ENCODE measurements at regions not wholly inside any gene's neighbourhood (a gene's known extent, or its start where the extent isn't known, plus 50 kb on each side); places are given as distances from the start of the nearest gene placed in this dataset.
"Not testable (repeated sequence)": the region's sequence is repeated elsewhere in the genome, so short reads cannot be mapped to it uniquely, and the experiment has no call there.

DNA sequence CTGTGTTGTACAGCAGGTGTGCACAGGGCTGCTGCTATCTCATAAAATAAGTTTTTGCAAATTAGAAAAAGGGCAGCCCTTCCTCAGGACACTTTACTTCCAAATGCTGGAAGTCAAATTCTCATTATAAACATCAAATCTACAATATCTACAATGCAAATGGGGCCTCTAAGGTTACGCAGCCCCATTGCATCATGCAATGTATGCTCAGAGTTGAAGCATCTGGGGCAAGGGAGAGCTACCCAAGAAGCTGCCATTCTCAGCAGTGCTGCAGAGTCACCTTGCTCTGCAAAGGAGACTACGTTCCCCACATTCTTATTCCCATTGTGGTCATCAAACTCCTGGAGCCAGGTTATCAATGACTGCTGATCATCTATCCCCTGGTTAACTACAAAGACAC is 208.9 kb upstream of the POGK start:
- no peak for DNase-seq

DNA sequence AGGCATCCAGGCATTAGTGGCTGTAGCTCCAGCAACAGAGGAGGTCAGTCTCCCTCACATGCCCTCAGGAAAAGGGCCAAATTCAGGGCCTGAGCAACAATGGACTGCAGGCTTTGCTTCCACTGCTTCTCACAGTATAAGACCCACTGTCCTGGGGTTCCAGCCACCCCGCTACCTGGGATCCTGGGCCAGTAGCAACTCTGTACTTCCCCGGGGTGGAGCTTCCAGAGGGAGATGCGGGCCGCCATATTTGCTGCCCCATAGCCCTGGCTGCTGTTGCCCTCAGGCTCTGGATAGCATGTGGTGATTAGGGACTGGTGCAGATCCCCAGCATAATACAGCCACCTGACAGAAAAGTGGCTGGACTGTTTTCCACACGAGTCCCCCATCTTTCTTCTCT is 201.1 kb upstream of the POGK start:
- no peak for DNase-seq

DNA sequence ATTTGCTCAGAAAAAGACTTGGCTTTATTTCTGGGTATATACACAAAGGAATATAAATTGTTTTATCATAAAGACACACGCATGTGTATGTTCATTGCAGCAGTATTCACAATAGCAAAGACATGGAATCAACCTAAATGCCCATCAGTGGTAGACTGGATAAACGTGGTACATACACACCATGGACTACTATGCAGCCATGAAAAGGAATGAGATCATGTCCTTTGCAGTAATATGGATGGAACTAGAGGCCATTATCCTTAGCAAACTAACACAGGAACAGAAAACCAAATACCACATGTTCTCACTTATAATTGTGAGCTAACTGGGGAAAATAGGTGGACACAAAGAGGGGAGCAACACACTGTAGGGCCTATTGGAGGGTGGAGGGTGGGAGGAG is 182.0 kb upstream of the POGK start:
- DNase-seq, result not testable (repeated sequence)

DNA sequence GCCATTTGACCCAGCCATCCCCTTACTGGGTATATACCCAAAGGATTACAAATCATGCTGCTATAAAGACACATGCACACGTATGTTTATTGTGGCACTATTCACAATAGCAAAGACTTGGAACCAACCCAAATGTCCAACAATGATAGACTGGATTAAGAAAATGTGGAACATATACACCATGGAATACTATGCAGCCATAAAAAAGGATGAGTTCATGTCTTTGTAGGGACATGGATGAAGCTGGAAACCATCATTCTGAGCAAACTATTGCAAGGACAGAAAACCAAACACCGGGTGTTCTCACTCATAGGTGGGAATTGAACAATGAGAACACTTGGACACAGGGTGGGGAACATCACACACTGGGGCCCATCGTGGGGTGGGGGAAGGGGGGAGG is 172.5 kb upstream of the POGK start:
- DNase-seq, result not testable (repeated sequence)

DNA sequence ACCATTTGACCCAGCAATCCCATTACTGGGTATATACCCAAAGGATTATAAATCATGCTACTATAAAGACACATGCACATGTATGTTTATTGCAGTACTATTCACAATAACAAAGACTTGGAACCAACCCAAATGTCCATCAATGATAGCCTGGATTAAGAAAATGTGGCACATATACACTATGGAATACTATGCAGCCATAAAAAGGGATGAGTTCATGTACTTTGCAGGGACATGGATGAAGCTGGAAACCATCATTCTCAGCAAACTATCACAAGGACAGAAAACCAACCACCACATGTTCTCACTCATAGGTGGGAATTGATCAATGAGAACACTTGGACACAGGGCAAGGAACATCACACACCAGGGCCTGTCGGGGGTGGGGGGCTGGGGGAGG is 171.7 kb upstream of the POGK start:
- DNase-seq, result not testable (repeated sequence)

DNA sequence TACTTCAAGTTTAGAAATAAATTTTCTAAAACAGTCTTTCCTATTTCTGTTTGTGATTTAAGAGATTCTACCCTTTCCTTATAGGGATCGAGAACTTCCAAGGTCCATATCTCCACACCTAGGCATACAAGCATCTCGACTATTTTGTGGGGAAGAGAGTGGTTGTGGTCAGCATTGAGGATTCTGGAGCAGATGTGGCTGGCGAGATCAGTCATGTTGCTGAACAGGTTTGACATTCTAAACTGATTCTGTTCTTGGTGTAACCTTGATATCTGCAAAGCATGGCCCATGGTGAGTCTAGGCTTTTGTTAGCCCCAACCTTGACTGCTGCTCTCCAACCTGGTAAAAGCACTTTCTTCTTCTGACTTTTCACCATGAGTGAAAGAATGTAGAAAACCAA is 167.6 kb upstream of the POGK start:
- DNase-seq, result no peak

DNA sequence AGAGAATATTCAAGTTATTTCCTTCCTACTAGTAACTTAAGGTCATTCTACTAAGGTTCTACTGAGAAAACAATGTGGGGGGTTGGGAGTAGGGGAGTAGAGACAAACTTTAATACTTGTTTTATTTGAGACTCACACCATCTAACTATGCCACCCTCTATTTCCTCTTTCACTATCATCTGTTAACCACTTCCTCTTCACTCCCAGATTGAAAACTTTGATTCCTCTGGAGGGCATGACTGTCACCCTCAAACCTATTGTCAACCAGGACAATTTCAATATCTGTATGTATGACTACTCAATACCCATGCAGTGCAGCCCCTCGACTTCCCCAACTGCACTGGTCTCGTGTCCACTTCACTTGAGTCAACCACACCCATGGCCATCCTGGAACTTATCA is 165.6 kb upstream of the POGK start:
- DNase-seq, result no peak

DNA sequence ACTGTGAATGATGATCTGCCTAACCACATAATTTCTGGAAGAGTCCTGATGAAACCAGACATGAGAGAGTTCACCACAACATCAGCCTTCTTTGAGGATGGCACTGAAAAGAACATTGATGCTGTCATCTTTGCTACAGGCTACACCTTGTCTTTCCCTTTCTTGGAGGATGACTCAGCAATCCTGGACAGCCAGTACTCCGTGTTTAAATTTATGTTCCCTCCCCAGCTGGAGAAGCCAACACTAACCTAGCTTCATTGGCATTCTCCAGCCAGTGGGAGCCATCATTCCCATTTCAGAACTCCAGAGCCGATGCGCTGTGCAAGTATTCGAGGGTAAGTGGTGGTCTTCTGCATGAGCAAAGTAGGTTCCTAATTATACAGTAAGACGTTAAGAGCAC is 164.1 kb upstream of the POGK start:
- no peak for DNase-seq

DNA sequence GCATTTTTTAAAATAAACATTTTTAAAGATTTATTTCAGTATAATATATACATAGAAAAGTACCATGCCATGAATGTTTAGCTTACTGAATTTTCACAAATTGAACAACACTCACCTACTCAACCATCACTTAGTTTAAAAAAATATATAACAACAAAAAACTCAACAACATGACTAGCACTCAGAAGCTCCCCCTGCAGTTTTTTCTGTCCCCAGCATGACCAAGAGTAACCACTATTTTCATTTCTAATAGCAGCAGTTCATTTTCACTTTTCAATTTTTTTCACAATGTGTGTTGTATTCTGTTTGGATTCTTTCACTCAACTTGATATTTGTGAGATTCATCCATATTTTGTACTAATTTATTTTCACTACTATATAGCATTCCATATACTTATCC is 162.3 kb upstream of the POGK start:
- no peak for DNase-seq

DNA sequence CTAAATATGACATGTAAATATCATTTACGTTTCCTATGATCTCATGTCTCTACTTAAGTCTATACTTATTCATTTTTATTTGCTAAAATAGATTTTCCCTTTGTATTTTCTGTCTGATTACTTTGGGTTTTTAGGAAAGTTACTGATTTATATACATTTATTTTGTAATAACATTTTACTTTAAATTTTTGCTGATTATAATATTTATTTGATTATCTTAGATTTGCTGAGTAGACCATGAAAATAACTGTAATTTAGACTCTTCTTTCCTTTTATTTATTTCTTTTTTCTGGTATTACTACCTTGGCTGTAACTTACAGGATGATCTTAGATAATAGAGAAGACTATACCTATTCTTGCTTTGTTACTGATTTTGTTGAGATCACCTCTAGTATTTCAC is 159.9 kb upstream of the POGK start:
- no peak for DNase-seq

DNA sequence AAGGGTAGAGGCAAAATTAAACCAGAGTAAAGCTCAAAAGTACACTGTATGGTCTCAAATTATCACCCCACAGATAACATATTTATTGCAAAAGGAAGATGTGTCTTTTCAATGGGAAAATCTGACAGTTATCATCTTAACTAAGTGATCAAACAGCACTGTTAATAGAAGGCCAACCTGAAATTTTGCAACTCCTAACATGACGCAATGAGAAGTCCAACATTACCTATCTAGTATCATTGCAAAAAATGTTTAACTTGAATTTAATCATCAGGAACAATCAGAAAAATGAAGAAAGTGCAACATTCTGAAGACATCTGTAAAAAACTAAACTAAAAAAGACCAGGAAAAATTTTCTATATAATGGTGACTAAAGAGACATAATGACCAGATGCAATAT is 156.7 kb upstream of the POGK start:
- no peak for DNase-seq

DNA sequence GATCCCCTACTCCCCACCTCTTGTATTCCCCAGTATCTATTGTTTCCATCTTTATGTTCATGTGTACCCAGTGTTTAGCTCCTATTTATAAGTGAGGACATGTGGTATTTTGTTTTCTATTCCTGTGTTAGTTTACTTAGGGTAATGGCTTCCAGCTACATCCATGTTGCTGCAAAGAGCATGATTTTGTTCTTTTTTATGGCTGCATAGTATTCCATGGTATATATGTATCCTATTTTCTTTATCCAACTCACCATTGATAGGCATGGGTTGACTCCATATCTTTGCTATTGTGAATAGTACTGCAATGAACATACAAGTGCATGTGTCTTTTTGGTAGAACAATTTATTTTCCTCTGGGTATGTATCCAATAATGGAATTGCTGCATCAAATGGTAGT is 154.6 kb upstream of the POGK start:
- not testable (repeated sequence) for DNase-seq

DNA sequence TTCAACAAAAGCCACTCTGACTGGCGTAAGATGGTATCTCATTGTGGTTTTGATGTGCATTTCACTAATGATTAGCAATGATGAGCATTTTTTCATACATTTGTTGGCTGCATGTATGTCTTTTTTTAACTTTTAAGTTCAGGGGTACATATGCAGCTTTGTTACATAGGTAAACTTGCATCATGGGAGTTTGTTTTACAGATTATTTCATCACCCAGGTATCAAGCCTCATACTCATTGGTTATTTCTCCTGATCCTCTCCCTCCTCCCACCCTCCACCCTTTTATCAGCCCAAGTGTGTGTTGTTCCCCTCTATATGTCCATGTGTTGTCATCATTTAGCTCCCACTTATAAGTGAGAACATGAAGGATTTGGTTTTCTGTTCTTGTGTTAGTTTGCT is 154.1 kb upstream of the POGK start:
- no peak for DNase-seq

DNA sequence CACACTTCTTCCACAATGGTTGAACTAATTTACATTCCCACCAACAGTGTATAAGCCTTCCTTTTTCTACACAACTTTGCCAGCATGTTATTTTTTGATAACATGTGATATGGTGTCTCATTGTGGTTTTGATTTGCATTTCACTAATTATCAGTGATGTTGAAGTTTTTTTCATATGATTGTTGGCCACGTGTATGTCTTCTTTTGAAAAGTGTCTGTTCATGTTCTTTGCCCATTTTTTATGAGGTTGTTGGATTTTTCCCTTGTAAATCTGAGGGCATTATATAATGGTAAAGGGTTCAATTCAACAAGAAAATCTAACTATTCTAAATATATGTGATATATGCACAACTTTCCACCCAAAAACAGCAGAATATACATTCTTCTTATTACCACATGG is 153.4 kb upstream of the POGK start:
- not testable (repeated sequence) for DNase-seq

DNA sequence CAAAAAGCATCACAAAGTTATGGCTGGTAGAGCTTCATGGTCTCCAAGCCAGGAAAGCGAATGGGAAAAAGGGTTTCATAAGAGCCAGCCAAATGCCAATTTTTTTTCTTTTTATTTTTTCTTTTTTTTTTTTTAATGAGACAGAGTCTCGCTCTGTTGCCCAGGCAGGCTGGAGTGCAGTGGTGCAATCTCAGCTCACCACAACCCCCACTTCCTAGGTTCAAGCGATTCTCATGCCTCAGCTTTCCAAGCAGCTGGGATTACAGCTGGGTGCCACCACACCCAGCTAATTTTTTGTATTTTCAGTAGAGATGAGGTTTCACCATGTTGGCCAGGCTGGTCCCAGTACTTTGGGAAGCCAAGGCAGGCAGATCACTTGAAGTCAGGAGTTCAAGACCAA is 148.7 kb upstream of the POGK start:
- not testable (repeated sequence) for DNase-seq

DNA sequence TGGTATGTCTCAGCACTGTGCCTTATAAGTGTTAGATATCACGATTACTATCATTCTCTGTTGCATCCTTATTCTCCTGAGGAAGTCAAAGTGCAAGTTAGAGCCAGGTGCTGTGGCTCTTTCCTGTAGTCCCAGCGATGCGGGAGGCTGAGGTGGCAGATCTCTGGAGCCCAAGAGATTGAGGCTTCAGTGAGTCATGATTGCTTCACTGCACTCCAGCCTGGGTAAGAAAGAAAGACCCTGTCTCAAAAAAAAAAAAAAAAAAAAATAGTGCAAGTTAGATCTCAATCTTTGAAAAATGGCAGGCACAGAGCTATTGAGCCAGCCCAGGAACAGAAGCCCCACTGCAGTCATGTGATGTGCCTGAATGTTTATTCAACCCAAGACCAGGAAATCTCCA is 147.8 kb upstream of the POGK start:
- no peak for DNase-seq

DNA sequence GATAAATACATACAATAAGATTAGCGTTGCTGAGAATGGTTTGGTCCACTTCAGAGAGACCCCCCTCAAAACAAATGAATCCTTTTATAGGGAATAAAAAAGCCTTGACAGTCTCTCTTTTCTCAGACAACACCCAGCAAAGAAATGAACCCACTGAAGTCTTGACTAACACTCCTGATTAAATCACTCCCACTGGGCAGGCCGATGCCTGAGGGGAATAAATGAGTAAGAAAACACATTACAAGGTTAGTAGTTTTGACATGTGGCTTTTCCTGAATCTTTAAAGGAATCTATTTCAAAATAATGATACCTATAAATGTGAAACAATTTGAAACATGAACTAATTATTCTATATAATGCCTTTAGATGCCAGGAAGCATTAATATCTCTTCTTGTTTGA is 146.9 kb upstream of the POGK start:
- DNase-seq, result no peak

DNA sequence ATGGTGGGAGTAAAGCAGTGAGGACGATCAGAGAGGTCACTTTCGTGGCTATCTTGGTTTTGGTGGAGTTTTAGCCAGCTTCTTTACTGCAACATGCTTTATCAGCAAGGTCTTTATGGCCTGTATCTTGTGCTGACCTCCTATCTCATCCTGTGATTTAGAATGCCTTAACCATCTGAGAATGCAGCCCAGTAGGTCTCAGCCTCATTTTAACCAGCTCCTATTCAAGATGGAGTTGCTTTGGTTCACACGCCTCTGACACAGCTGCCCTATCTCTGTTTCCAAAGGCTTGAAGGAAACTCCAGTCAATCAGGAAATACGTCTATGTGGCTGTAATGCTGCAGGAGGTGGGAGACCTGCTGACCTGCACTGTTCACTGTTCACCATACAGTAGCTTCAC is 146.1 kb upstream of the POGK start:
- no peak for DNase-seq

DNA sequence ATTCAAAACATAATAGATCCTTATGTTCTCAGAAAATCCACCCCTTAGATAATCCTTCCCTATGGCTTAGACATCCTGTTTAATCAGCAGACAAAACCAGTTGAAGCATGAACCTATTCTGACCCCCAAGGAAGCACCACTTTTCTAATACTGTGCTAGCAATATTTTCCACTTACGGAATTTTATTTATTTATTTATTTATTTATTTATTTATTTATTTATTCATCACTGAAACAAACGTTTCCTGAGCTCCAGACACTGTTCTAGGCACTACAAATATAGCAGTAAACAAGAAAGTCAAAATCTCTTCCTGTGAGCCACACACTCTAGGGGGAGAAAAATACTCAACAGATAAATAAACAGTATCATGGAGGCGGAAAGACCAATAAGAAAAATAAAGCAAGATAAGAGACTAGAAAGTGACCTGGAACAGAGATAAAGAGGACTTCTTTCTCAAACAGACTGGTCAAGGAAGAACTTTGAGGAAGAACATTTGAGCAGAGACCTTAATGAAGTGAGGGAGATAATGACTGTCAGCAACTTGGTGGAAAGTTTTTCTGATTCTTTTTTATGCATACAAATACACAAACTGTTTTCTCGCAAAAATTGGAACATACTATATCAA is 145.5 kb upstream of the POGK start:
- DNase-seq, result no peak

DNA sequence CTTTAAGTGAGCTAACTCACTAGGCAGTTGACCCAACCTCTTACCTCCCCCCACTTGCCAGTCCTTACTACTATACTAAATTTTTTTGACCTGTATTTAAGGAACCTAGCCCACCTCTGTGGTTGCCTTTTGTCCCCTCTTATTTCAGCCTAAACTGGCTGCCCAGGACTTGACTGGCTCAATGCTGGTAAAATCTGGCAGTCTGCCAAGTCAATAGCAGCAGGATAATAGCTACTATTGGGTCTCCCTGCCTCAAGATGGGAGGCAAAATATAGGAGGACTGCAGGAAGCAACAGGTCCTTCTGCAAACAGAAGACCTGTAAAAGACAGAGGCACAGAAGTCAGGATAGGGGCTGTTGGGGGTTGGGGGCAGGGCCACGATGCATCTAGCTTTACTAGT is 144.2 kb upstream of the POGK start:
- DNase-seq, result no peak

DNA sequence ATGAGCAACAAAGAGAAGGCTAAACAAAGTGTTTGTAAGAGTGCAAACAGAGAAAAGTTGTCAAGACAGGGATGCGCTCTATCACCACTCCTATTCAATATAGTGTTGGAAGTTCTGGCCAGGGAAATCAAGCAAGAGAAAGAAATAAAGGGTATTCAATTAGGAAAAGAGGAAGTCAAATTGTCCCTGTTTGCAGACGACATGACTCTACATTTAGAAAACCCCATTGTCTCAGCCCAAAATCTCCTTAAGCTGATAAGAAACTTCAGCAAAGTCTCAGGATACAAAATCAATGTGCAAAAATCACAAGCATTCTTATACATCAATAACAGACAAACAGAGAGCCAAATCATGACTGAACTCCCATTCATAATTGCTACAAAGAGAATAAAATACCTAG is 143.4 kb upstream of the POGK start:
- not testable (repeated sequence) for DNase-seq

DNA sequence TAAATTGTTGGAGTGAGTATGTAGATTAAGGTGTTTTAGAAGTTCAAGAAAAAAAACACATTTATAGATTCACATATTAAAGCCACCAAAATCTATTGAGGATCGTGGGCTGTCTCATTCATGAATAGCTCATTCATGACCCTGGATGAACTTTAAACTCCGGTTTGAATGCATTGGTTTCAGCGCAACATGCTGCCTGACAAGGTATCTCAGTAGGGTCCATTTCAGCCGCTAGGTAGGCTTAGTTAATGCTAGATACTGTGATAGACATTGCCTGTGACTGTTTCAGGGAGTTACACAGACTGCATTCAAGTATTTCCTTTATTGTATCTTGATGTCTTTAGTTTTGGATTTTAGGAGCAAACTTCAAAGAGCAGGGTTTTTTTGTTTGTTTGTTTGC is 140.5 kb upstream of the POGK start:
- DNase-seq, result no peak

DNA sequence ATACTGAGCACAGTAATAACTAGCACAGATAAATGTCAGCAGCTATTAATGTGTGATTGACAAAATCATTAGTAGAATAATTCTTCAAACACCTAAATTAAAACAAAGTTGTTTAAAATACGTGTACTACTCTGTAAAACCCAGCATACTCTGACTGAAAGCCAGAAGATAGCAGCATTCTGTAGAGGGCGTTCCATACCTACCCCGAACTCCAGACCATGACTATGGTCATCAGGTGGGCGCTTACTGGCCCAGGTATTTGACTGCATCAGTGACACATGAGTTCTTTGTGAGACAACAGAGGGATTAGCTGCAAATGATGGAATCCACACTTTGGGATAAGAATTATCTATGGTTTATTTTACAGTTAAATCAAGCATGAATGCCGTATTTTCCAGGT is 139.7 kb upstream of the POGK start:
- DNase-seq, result no peak

DNA sequence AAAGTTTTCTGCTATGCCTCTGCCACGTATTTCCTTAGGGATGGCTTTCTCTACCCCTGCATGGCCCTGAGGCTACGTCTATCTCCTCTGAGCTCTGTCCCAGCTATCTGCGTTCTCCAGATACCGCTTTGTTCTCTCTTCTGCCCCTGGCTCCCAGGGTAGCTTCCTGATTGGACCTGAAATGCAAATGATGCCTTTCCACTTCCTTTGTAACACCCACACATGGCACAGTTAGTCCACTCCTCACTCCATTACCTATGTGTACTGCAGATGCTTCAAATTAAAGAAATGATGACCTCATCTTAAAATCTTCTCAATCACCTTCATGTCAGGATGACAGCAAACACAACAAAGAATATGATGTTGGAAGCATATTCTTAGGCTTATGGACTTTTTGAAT is 138.6 kb upstream of the POGK start:
- DNase-seq, result no peak

DNA sequence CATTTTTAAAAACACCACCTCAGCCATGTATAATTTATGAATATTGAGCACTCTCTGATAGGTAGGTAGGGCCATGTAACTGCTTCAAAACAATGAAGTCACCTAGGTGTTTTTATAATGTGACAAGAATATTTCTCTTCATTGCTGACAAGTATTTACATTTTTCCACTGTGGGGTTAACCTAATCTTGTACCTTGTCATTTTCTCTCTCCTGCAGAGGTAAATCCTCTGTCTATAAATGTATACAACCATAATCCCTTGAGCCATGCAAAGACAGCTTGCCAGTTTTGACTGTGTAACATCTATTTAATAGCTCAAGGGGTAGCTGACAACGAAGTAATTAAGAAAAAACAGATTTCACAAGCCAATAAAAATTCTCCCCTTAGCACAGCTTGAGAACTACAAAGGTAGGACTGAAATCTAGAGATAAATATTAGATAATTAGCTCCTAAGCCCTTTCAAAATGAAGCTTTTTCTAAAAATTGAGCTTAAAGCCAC is 137.6 kb upstream of the POGK start:
- no peak for DNase-seq

DNA sequence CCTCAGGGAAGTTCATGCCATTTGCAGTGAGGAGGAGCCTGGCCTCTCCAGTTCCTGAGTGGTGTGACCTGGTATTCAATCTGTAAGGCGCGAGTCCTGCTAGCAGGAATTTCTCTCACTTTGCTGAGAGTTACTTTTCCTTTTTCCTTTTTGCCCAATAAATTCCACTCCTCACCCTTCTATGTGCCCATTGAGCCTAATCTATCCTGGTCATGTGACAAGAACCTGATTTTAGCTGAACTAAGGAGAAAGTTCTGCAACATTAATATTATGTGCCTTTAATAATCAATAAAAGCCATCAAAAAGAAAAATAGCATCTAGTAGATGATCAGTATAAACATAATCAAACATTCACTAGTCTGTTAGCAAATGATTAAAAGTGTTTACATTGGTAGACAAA is 136.1 kb upstream of the POGK start:
- DNase-seq, result no peak

All from NCI-H510A (cell line).